ENCODE measurements at regions not wholly inside any gene's neighbourhood (a gene's known extent, or its start where the extent isn't known, plus 50 kb on each side); places are given as distances from the start of the nearest gene placed in this dataset.
"Not testable (repeated sequence)": the region's sequence is repeated elsewhere in the genome, so short reads cannot be mapped to it uniquely, and the experiment has no call there.

DNA sequence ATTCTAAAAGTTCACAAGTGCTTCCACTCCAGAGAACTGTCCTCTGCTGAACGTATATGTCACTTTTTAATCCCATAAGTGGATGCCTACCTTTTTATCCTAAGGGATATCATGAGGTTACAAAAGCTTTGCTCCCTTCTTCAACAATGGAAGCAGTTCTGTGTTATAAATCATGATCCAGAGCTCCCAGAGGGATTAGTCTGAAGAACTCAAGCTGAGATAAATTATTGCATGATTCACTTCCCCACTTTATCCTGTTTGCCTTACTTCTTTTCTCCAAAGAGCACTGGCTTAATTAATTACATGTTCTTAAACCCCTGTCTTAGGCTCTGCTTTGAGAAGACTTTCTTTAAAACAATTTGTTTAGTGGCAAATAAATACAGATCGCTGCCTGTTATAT is 246.7 kb downstream of the PCDH17 start:
- Histone ChIP-seq H3K9ac (no peak overlapping the region), H3K4me1 (ENCODE audit: low read depth, poor library complexity, severe bottlenecking) (no peaks in the 10 kb centered on the region), H3K4me2 (no peak overlapping the region), H3K36me3 (ENCODE audit: insufficient read depth) (no peaks in the 10 kb centered on the region), H3K27me3 (ENCODE audit: insufficient read depth, low read depth) (no peaks in the 10 kb centered on the region), H3K27ac (no peak overlapping the region), H2AFZ (ENCODE audit: low read depth) (no peak overlapping the region), H3K79me2 (ENCODE audit: insufficient read depth, low read depth) (no peaks in the 10 kb centered on the region), H4K20me1 (ENCODE audit: insufficient read depth) (no peaks in the 10 kb centered on the region), H3K4me3 (IDR thresholded peaks at IDR 0.05; ENCODE audit: insufficient read depth, low read depth, low read length) (no peak overlapping the region)
- TF ChIP-seq CTCF (conservative IDR thresholded peaks at IDR 0.05; ENCODE audit: low read depth, low read length), result no peak

- H2AFZ ChIP-seq (ENCODE audit: low read depth), result no peak overlapping the region
- H3K4me3 ChIP-seq (IDR thresholded peaks at IDR 0.05; ENCODE audit: insufficient read depth, low read depth, low read length), result no peak overlapping the region
Measured at GRCh38 chr13:57897225-57897624, 265.7 kb downstream of the PCDH17 start.

GRCh38 chr13:57899096-57899495 is 267.6 kb downstream of the PCDH17 start:
- no peak overlapping the region for H2AFZ ChIP-seq (ENCODE audit: low read depth)
- no peak overlapping the region for H3K4me3 ChIP-seq (IDR thresholded peaks at IDR 0.05; ENCODE audit: insufficient read depth, low read depth, low read length)
- H3K27me3 ChIP-seq (ENCODE audit: insufficient read depth, low read depth), result no peaks in the 10 kb centered on the region
- no peaks in the 10 kb centered on the region for H3K4me1 ChIP-seq (ENCODE audit: low read depth, poor library complexity, severe bottlenecking)
- H3K36me3 ChIP-seq (ENCODE audit: insufficient read depth), result no peaks in the 10 kb centered on the region
- no peaks in the 10 kb centered on the region for H4K20me1 ChIP-seq (ENCODE audit: insufficient read depth)
- no peak overlapping the region for H3K4me2 ChIP-seq
- TF ChIP-seq CTCF (conservative IDR thresholded peaks at IDR 0.05; ENCODE audit: low read depth, low read length), result no peak
- H3K27ac ChIP-seq, result no peak overlapping the region
- H3K9ac ChIP-seq, result no peak overlapping the region
- H3K79me2 ChIP-seq (ENCODE audit: insufficient read depth, low read depth), result no peaks in the 10 kb centered on the region

More at GRCh38 chr13:57897225-57897624, 265.7 kb downstream of the PCDH17 start:
- Histone ChIP-seq H3K36me3 (ENCODE audit: insufficient read depth) (no peaks in the 10 kb centered on the region), H4K20me1 (ENCODE audit: insufficient read depth) (no peaks in the 10 kb centered on the region), H3K4me1 (ENCODE audit: low read depth, poor library complexity, severe bottlenecking) (no peaks in the 10 kb centered on the region), H3K4me2 (no peak overlapping the region), H3K27me3 (ENCODE audit: insufficient read depth, low read depth) (no peaks in the 10 kb centered on the region), H3K79me2 (ENCODE audit: insufficient read depth, low read depth) (no peaks in the 10 kb centered on the region), H3K9ac (no peak overlapping the region), H3K27ac (no peak overlapping the region)
- TF ChIP-seq CTCF (conservative IDR thresholded peaks at IDR 0.05; ENCODE audit: low read depth, low read length), result no peak

- H3K4me2 ChIP-seq; H3K79me2 ChIP-seq (ENCODE audit: insufficient read depth, low read depth); H3K27me3 ChIP-seq (ENCODE audit: insufficient read depth, low read depth); H2AFZ ChIP-seq (ENCODE audit: low read depth); H3K36me3 ChIP-seq (ENCODE audit: insufficient read depth); H4K20me1 ChIP-seq (ENCODE audit: insufficient read depth); H3K4me1 ChIP-seq (ENCODE audit: low read depth, poor library complexity, severe bottlenecking); H3K4me3 ChIP-seq (IDR thresholded peaks at IDR 0.05; ENCODE audit: insufficient read depth, low read depth, low read length); H3K27ac ChIP-seq; H3K9ac ChIP-seq: not testable (repeated sequence)
Measured at GRCh38 chr13:57909833-57910232, 278.3 kb downstream of the PCDH17 start.

DNA sequence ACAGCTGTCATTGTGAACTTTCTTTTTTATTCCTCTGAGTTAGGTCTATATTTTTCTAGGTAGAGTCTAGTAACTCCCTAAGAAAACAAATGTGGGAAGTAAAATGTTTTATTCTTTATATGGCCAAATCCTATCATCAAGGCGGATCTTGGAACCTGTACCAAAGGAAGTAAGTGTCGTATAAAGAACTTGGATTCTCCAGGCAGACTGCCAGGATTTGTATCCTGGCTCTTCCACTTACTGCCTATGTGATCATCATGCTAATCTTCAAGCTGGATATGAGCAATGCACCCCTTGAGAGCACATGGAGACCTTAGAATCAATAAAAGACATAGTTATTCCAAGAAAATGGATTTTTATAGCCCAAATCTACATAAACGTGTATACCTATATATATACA is 286.5 kb downstream of the PCDH17 start:
- no peak for TF ChIP-seq CTCF (conservative IDR thresholded peaks at IDR 0.05; ENCODE audit: low read depth, low read length)
- Histone ChIP-seq H4K20me1 (ENCODE audit: insufficient read depth) (no peaks in the 10 kb centered on the region), H3K36me3 (ENCODE audit: insufficient read depth) (no peaks in the 10 kb centered on the region), H3K4me3 (IDR thresholded peaks at IDR 0.05; ENCODE audit: insufficient read depth, low read depth, low read length) (no peak overlapping the region), H3K27me3 (ENCODE audit: insufficient read depth, low read depth) (no peaks in the 10 kb centered on the region), H3K4me2 (no peak overlapping the region), H3K9ac (no peak overlapping the region), H3K4me1 (ENCODE audit: low read depth, poor library complexity, severe bottlenecking) (no peaks in the 10 kb centered on the region), H2AFZ (ENCODE audit: low read depth) (no peak overlapping the region), H3K27ac (no peak overlapping the region), H3K79me2 (ENCODE audit: insufficient read depth, low read depth) (no peaks in the 10 kb centered on the region)
